K562 (cell line): ENCODE measurements at regions not wholly inside any gene's neighbourhood (a gene's known extent, or its start where the extent isn't known, plus 50 kb on each side); places are given as distances from the start of the nearest gene placed in this dataset.
A peak's percentile ranks its signal among the peaks of the same experiment; 100 is the strongest.

Experiments used
- ATAC-seq: fragments of 200-7000 bp; cut with Tn5 transposase; 3 replicates; pipeline ENCODE4 v1.9.1; 2020; ENCODE audit warnings: moderate library complexity
- BruUV-seq: library from RNA; stranded (reverse); fragments of 400-500 nt; replicated peaks from 2 replicates; lab custom pipeline; 2021; lab: Mats Ljungman, UMichigan
- CTCF ChIA-PET: fragments of 300-600 bp; formaldehyde crosslinking; extraction: SDS; loops from one replicate; lab custom pipeline; 2021; ENCODE audit warnings: low intra/inter-chr PET ratio; lab: Yijun Ruan, JAX
- POLR2A ChIA-PET: fragments of 300-600, 350-650 bp; sonication (Branson Sonifier 250); formaldehyde crosslinking; extraction: SDS; loops from one replicate; lab custom pipeline; 2021; ENCODE audit warnings: antibody characterized with exemption, inconsistent platforms; lab: Yijun Ruan, JAX
- DNase-seq, 4 experiments: peaks; one replicate each; pipeline versions ENCODE4 v3.0.0 to v3.0.0-alpha.2; 2011 to 2018; ENCODE audit warnings: low spot score in 3 of 4, mixed read lengths in 3 of 4; ENCODE audit errors: extremely low read depth in 1 of 4
- FAIRE-seq: peaks from 2 replicates; lab custom pipeline; 2011; peaks lifted over from hg19 to GRCh38; lab: Jason Lieb, UNC
- H2AFZ ChIP-seq: 2 replicates; pipeline ENCODE4 v1.6.0; 2011; ENCODE audit warnings: low read depth, low read length, control low read depth, inconsistent platforms
- H3K27ac ChIP-seq: fragments of 200-600 bp; 3 replicates; pipeline ENCODE4 v1.8.0; 2011; ENCODE audit warnings: low read depth, mild to moderate bottlenecking, control low read depth, inconsistent platforms, low read length, moderate library complexity, mixed read lengths; ENCODE audit errors: extremely low read depth
- H3K27me3 ChIP-seq, 2 experiments: fragments of 300-600 bp in 1 of 2; 2 replicates in 1 of 2; 3 replicates in 1 of 2; pipeline versions ENCODE4 v1.6.0 to v1.8.0; 2011; ENCODE audit warnings: inconsistent platforms in 2 of 2, low read length in 2 of 2, mild to moderate bottlenecking in 1 of 2, mixed read lengths in 1 of 2, moderate library complexity in 1 of 2; ENCODE audit not compliant: control insufficient read depth in 2 of 2, insufficient read depth in 2 of 2
- H3K36me3 ChIP-seq: fragments of 300-600 bp; 3 replicates; pipeline ENCODE4 v1.8.0; 2011; ENCODE audit warnings: mild to moderate bottlenecking, low read length, inconsistent platforms; ENCODE audit not compliant: control insufficient read depth, insufficient read depth
- H3K4me1 ChIP-seq, 2 experiments: fragments of 200-600 bp in 1 of 2; replicated peaks in 1 of 2; 2 replicates in 1 of 2; 3 replicates in 1 of 2; pipeline versions ENCODE4 v1.5.1 to v1.8.0; 2011; ENCODE audit warnings: inconsistent platforms in 2 of 2, low read length in 2 of 2, mild to moderate bottlenecking in 1 of 2, mixed read lengths in 1 of 2, moderate library complexity in 1 of 2; ENCODE audit not compliant: control insufficient read depth in 2 of 2, insufficient read depth in 2 of 2
- H3K4me2 ChIP-seq: 2 replicates; pipeline ENCODE4 v1.6.1; 2011; ENCODE audit warnings: low read length, control low read depth, inconsistent platforms, mixed read lengths; ENCODE audit not compliant: insufficient read depth
- H3K4me3 ChIP-seq: fragments of 200-600 bp; sonication (generic), shearing (Covaris generic); 2 replicates; pipeline ENCODE4 v1.5.1; 2016; ENCODE audit warnings: control low read depth, inconsistent platforms
- H3K79me2 ChIP-seq: fragments of 200-600 bp; 3 replicates; pipeline ENCODE4 v1.8.0; 2011; ENCODE audit warnings: low read length, inconsistent platforms; ENCODE audit not compliant: control insufficient read depth, insufficient read depth
- H3K9ac ChIP-seq, 2 experiments: 2 replicates each; pipeline versions ENCODE4 v1.6.0 to v1.6.1; 2011; ENCODE audit warnings: low read depth in 2 of 2, low read length in 2 of 2, control low read depth in 1 of 2, inconsistent platforms in 1 of 2, mild to moderate bottlenecking in 1 of 2, mixed read lengths in 1 of 2; ENCODE audit not compliant: insufficient read depth in 1 of 2
- H3K9me1 ChIP-seq: one replicate; pipeline ENCODE4 v1.6.0; 2011; ENCODE audit warnings: inconsistent platforms, mild to moderate bottlenecking, low read length, moderate library complexity; ENCODE audit not compliant: control insufficient read depth, insufficient read depth
- H3K9me3 ChIP-seq: replicated peaks from 2 replicates; pipeline ENCODE4 v1.5.1; 2011; ENCODE audit warnings: low read depth, low read length, inconsistent platforms; ENCODE audit not compliant: control insufficient read depth, insufficient read depth
- H4K20me1 ChIP-seq: replicated peaks from 2 replicates; pipeline ENCODE4 v1.6.1; 2011; ENCODE audit warnings: low read length, inconsistent platforms, mixed read lengths; ENCODE audit not compliant: control insufficient read depth, insufficient read depth
- CTCF ChIP-seq, 3 experiments: IDR thresholded peaks in 2 of 3; conservative IDR thresholded peaks in 1 of 3; 2 replicates each; pipeline ENCODE4 v1.5.1; 2011 to 2012; ENCODE audit warnings: low read length in 3 of 3, mild to moderate bottlenecking in 3 of 3, control low read depth in 2 of 3, improper control_type of control experiment in 1 of 3, inconsistent platforms in 1 of 3, low read depth in 1 of 3, mixed read lengths in 1 of 3, moderate library complexity in 1 of 3; ENCODE audit not compliant: insufficient read depth in 2 of 3
- RFX5 ChIP-seq: IDR thresholded peaks from 2 replicates; pipeline ENCODE4 v1.6.1; 2011; ENCODE audit warnings: low read depth, mild to moderate bottlenecking, improper control_type of control experiment, low read length
- WGBS: fragments of 100-300 bp; shearing (Covaris generic); methylation state at CpG from one replicate; pipeline ENCODE4 v1.1.6; 2016; ENCODE audit warnings: low coverage, mixed read lengths; ENCODE audit not compliant: insufficient coverage; ENCODE audit errors: missing lambda C conversion rate; 5-methylcytosine and 5-hydroxymethylcytosine counted together
- in situ Hi-C: fragments of 300-500 bp; cut with MboI; formaldehyde crosslinking; loops from 4 replicates; pipeline ENCODE4 v1.15.0; 2018; ENCODE audit warnings: inconsistent platforms, mixed read lengths
- intact Hi-C: fragments of 100-400 bp; cut with micrococcal nuclease; formaldehyde crosslinking; loops from 2 replicates; pipeline ENCODE4 v1.14.2; 2022

GRCh38 chr22:49247194-49247924 is 580.3 kb downstream of the BRD1 start:
- H3K79me2 ChIP-seq, result no peaks in the 10 kb centered on the region
- no peaks in the 10 kb centered on the region for H3K4me1 ChIP-seq
- no peak overlapping the region for H3K4me2 ChIP-seq
- H3K9me1 ChIP-seq, result no peaks in the 10 kb centered on the region
- H3K27me3 ChIP-seq, result no peaks in the 10 kb centered on the region
- no peaks in the 10 kb centered on the region for H3K36me3 ChIP-seq
- intact Hi-C loops (no loop called here), in situ Hi-C loops (no loop called here)
- no peaks in the 10 kb centered on the region for H4K20me1 ChIP-seq
- no peaks in the 10 kb centered on the region for H3K9me3 ChIP-seq
- DNase-seq (peak in 2 of 4 experiments; percentile 1 to 9), FAIRE-seq (no peak), ATAC-seq (no peak)
- H3K9ac ChIP-seq, result no peak overlapping the region
- WGBS, result under 1% methylated on average over 17 of the region's 18 CpGs
- no peak overlapping the region for H3K27ac ChIP-seq
- no TSS peak for BruUV-seq
- H2AFZ ChIP-seq, result no peak overlapping the region
- TF ChIP-seq CTCF (IDR thresholded peaks at IDR 0.05 in 2 of 3, conservative IDR thresholded peaks at IDR 0.05 in 1 of 3; ENCODE audit: insufficient read depth in 2 of 3, low read depth in 1 of 3, low read length in 3 of 3), result peak in 1 of 3 experiments; percentile 55; a peak in 2 of 6 replicates
- no peak for TF ChIP-seq RFX5
- CTCF ChIA-PET, result no interaction called here
- POLR2A ChIA-PET, result no interaction called here
- H3K4me3 ChIP-seq, result no peak overlapping the region
